ENCODE measurements at regions not wholly inside any gene's neighbourhood (a gene's known extent, or its start where the extent isn't known, plus 50 kb on each side); places are given as distances from the start of the nearest gene placed in this dataset.

DNA sequence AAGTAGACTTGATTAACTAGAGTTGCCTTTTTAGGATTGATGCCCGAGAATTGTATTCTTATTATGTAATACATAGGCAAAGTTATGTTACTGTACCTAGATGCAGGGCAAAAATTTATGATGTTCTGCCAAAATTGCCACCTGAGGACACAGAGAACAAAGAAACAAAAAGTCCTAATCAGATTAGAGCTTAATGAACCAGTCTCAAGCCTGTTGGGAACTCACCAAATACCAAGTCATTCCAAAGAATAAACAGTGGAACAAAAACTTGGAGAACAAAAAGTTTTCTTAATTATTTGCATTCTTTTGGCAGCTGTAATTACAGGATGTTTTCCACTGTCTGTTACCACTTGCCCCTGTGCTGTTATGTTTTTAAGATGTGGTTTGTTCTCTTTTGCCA is 154.7 kb upstream of the SGK1 start:
- DNase-seq: no peak

DNA sequence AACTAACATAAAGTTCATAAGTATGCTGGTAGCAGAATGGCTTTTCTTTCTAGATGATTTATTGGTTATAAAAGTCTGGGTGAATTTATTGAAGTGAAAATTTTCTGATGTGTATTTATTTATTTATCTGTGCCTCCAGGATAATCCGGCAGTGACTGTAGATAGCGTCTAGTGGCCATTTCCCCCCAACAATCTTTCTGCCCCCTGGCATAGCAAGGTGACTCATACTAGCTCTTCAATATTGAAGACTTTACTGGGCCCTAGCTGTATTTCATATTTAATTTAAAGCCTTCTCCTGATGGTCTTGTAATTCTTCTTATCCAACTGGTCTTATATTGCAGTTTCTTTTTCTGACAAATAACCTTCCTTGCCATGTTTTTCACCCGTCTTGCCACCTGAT is 154.1 kb upstream of the SGK1 start:
- no peak for DNase-seq

DNA sequence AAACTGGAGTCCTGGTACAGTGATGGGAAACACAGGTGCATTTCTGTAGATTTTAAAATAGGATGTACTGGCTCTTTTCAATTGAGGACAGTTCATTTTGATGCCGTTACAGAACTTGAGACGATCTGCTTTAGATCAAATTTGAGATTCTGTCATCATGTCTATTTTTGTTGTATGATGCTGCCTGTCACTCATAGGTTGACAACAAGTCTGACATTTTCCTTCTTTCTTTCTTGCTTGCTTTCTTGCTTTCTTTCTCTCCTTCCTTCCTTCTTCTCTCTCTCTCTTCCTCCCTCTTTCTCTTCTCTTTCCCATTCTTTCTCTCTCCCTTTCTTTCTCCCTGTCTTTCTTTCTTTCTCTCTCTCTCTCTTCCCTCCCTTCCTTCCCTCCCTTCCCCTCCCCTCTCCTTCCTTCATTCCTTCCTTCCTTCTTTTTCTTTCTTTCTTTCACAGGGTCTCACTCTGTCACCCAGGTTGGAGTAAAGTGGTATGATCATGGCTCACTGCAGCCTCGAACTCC is 152.6 kb upstream of the SGK1 start:
- DNase-seq: no peak

DNA sequence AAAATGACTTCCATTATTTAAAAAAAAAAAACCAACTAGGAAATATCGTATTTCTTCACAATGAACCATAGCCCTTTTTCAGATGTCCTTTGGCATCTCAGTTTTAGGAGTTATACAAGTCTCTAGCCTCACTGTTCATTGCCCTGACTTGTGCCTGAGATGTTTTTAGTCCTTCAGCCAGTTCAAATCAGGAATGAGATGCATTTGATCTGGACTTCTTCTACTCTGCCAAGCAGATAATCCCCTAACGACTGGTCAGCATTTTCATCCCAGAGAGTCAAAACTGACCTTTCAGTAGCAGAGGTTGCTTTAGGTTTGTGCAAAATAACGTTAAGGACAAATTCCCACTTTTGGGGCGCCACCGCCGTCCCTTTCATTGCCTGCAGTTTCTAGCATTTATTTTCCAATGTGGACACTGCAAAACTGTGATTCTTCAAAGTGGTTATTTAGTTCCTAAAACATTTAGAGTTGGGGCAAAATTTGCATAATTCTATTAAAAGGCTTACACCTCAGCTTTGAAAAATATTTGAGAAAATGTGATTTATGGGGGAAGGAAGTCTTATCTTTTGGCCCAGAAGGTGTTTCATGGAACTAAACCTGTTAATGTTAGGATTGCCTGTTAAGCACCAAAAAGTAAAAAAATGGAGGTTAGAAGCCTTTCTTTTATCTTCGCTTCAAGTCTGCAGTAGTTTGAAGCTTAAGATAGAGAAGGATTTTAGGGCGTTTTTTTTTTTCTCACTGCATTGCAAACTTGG is 152.0 kb upstream of the SGK1 start:
- no peak for DNase-seq

DNA sequence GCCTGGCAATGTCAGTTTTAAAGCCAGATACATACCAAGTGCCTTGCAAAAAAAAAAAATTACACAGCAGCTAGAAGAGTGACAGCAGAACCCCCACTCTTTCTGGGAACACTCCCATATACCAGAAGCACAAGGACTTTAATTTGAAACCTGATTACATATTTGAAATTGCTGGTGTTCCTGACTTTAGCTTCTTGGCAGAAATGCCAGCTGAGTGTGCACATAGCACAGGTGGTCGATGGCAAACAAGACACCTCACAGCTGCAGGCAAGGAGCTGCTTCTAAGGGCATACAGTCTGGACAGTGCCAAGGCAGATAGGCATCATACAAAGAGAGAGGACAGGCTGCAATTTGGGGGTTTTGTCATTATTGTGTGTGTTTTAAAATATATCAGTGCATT is 150.7 kb upstream of the SGK1 start:
- no peak for DNase-seq

DNA sequence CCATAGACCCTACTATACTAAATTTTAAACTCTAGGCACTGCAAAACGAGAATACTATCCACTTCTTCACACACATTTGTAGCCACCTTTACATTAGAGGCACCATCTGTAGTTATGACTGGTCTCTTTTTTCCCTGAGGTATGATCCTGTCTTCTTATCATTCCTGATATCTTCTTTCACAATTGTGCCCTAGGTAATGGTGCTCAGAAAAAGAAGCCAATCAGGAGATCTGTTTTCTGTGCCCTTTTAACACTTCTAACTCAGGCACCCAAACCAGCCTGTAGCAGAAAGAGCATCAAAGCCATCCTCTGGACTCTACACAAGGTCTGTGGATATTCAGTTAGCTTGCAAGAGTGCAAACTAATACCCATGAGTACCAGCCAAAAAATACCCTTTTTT is 149.7 kb upstream of the SGK1 start:
- no peak for DNase-seq

DNA sequence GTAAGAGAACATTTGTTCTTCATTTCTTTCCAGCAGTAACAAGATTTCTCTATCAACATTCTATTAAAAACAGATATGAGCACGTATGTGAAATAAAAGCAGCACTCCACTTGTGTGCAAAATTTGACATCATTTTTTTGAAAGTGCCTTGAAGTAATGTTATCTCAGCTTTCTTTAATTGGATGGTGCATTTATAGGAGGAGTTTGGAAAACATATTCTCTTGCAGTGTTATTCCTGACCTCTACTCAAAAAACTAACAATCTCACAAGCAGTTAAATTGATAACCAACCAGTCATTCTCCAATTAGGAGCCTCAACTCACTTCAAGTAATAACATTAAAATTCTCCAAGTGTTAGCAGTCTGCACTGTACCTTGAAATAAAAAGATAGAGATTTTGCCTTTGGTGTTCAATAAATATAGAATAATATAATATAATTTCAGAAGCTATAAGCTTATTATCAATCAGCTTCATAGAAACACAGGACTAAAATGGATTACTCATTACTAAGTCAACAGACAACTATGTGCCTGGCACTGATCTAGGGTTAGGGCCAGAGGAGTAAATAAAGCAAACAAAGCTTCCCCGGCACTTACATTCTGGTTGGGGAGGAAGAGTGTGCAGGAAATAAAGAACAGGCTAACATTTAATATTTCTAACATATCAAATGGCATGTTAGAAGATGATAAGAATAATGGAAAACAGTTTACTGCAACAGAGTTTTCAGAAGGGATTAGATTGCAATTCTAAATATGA is 149.0 kb upstream of the SGK1 start:
- no peak for DNase-seq

DNA sequence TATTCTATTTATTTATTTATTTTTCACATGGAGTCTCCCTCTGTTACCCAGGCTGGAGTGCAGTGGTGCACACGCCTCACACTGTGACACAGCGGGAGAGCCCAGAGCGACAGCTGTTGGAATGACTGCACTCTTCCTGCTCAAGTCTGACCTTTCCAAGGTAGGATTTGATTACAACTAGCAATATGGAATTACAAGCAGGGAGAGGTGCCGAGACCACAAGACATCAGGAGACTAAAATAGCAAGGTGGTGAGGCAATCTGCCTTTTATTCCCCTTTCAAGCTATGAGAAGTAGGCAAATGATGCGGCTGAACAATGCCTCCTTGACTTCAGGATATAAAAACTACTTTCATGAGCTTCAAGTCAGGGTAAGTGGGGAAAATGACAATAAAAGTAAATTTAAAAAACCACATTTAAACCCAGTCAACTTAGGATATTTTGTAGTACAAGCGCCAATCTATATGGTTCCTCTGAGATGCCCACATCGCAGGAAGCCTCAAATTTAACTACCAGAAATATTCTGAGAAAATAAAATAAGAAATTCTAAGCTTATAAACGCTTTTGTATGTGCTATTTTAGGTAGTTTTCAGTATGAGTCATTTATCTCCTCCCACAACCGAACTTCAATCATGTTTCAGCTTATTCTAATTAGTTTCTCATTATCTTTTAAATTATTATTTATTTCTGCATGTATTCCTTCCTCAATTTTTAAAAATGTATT is 146.9 kb upstream of the SGK1 start:
- DNase-seq: no peak

DNA sequence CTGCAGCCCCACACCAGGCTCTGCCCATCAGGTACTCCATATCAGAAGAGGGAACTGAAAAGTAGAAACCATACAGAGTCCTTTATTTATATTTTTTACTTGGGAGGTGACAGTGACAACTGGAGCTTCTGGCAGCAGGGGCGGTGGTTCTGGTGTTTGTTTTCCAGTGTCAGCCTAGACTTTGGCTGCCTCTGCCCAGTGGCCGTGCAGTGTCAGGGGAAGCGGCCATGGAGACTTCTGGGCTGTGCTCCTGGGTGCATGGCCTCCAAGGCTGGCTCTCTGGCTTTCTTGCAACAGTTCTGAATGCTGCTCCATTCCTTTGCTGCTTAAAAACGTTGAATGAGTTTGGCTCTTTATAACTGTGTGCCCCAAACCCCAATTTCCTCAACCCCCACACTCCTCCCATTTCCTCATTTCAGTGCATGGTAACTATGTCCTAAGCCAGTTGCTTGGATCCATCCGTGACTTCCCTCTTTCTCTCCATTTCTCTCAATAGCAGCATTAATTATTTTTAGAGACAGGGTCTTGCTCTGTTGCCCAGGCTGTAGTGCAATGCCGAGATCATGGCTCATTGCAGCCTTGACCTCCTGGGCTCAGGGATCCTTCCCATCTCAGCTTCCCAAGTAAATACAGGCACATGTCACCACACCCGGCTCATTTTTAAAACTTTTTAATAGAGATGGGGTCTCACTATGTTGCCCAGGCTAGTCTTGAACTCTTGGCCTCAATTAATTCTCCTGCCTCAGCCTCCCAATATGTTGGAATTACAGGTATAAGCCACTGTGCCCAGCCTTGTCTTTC is 141.1 kb upstream of the SGK1 start:
- DNase-seq: no peak

DNA sequence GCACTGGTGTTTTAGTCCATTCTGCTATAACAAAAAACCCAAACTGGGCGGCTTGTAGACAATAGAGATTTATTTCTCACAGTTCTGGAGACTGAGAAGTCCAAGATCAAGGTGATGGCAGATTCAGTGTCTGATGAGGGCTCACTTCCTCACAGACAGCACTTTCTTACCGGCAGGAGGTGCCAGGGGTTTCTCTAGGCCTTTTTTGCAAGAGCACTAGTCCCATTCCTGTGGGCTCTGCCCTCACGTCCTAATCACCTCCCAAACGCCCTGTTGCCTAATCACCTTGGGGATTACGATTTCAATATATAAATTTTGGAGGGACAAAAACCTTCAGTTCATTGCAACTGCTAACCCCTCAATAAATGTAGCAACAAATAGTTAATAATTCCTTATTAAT is 140.0 kb upstream of the SGK1 start:
- DNase-seq: no peak

DNA sequence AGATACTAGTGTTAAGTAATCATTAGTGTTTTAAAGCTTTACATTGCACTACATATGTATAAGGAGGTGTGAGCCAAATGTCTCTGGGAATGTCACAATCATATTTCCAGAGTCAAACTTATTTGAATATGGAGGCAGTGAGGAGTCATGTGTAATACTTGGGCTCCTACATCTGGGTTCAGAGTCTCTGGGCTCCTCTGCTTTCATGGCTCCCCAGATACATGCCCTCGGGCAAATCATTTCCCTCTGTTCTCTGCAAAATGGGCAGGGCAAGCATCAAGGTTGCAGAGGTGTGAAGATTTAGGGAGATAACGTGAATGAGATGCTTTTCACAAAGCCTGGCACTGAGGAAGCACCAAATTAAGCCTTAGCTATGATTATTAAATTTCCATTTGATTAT is 138.3 kb upstream of the SGK1 start:
- no peak for DNase-seq

DNA sequence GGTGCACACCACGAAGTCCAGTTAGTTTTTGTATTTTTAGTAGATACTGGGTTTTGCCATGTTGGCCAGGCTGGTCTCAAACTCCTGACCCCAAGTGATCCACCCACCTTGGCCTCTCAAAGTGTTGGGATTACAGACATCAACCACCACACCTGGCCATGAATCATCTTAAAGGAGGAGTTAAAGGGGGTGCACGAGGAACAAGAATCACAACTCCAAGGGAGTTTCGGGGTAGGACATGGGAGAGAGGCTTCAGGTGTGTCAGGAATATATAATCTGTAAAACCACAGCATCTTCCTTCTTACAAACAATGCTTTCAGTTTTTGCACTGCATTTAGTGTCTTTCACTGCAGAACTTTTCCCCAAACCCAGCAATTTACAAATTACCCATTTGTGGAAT is 137.4 kb upstream of the SGK1 start:
- no peak for DNase-seq

DNA sequence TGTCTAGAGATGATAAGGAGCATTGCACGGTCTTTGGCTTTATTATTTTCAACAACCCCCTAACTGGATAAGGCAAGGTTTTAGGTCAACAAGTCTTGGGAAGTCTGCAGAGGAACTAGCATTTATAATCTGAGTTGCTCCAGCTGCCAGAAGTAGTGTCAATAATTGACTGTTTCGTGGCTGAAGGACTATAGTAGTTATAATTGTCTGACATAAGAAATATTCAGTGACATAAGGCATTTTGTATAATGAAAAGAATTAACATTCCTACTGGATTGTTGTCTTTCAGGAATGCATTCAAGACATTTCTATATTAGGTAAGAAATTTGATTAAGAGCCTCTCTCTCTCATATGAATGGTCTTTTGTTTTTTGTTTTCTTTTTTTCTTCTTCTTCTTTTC is 136.9 kb upstream of the SGK1 start:
- no peak for DNase-seq

DNA sequence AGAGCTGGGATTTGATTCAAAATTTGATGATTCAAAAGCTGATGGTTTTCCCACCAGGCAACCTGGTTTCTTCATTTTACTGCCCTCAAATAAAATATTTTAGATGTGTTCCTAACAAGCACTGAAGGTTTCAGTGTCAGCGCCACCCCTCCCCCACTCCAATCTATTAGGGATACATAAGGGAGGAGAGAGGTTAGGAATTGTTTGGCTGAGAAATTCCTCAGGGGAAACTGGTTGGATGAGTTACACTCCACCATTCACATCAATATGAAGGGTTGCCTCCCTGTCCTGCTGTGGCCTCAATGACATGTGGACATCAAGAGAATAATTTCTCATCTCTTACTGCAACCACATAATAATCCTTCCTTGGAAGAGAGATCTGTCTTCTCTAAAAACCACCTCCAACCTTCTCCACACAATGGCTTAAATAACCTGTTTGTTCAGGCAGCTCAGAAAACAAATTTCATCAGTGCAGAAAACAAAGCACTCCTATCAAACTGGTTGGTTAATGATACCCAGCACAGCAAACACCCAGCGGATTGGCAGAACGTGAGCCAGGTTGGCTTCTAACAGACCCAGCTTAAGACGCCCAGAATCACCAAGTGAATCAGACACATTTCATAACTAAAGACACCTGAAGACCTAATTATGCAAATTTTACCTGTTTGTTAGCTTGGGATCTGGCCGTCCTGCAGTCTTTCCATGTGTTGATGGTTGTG is 136.0 kb upstream of the SGK1 start:
- DNase-seq: no peak

DNA sequence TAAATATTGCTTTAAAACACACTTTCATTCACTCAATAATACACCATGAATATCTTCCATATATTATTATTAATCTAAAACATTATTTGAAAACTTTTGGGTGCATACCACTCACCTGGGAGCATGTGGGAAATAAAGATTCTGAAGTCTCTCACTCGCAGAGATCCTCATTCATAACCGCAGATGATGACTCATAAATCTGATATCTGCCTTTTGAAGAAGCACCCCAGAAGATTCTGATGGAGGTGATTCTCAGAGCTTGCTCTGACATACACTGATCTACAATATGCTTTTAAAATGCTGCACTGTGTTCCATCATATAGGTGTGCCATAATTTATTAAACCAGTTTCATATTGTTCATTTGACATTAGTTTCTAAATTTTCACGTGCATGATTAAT is 135.0 kb upstream of the SGK1 start:
- DNase-seq: no peak

DNA sequence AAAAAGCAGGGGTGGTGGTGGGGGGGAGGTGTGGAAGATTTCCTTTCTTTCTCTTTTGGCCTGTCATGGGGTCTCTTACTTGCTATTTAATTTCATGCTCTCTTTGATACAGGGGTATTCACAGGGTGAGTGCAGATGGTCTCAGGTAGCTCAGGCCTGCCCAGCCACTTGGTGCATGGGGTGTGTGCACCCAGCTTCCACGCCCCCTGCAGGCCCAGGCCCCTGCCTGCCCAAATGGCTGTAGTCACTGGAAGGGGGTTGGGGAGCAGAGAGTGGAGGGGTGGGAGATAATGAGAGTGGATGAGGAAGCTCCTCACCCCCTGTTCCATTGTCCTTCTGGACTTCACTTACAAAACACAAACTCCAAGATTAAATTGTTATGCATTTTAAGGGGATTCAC is 133.6 kb upstream of the SGK1 start:
- no peak for DNase-seq

DNA sequence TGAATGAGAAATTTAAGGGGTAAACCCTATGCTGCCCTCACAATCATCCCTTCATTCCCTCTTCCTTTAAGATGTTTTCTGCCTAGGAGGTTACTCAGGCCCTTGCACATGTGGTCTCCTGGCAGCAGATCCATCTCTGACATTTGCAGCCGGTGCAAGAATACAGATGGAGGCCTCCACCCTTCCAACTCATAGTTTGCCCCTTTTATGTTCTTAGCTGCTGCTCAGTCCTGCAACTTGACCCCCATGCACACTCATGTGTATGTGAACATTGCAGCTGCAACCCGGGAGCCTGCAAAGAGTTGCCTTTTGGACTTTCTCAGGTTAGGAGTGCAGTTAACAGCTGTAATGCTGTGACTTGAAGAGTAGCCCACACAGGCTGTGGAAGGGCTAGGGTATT is 131.9 kb upstream of the SGK1 start:
- no peak for DNase-seq

DNA sequence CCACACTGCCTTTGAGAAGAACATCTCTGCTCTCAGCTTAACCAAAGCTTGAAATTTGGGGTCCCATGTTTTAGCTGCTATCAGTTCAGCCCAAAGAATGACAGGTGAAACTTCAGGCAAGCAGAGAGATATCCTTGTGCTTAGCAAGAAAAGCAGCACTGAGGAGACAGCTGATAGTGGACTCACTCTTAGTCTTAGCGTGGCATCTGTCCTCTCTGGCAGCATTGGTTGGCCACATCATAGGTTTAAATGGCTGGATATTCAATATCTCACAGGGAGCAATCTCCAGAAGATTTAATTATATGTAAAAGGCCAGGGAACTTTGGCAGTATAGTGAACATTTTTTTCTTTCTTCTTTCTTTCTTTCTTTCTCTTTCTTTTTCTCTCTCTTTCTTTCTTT is 131.1 kb upstream of the SGK1 start:
- DNase-seq: no peak

DNA sequence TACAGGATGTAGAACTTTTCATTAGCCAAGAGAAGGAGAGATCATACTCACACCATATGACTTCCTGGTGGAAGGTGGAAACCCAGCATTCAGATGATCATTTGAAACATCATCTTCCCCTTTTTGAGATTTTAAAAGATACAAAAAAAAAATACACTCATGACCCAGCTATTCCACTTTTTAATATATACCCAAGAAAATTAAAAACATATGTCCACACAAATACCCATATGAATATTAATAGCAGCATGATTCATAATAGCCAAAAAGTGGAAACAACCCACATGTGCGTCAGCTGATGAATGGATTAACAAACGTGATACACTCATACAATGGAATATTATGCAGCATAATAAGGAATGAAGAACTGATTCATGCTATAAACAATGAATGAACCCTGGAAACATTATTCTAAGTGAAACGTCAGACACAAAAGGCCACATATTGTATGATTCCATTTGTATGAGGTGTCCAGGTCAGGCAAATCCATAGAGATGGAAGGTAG is 130.0 kb upstream of the SGK1 start:
- DNase-seq: no peak

DNA sequence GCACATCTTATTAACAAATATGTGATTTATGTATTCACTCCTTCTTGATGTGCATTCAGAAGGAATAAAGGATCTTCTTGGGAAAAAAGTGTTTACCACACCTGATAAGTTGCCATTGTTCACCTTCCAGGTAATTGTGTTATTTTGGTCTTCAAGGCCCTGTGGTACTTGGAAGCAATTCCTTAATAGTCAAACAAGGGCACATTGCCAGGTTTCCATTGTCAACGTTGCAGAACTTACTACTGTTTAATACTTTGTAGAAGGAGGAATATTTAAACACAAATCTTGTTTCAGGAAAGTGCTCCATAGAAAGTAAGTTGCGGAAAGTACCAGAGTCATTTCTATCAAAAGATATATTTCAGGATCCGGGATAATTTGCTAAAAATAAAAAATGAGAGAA is 129.5 kb upstream of the SGK1 start:
- no peak for DNase-seq

DNA sequence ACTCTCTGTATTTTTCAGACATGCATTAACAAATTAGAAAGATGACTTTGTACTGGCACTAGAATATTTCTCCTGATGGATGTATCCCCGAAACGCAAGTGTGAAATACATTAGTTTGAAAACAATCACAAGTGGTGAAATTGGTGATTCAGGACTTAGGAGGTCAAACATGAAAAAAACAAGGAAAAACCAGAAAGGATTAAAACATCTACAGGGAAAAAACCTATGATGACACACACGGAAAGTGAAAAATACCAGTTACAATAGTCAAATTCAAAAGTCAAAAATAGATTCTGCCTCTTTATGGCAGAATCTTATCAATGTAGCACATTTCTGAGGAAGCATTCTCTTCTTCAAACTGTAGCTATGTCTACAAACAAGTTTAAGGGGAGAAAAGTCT is 129.0 kb upstream of the SGK1 start:
- DNase-seq: no peak

DNA sequence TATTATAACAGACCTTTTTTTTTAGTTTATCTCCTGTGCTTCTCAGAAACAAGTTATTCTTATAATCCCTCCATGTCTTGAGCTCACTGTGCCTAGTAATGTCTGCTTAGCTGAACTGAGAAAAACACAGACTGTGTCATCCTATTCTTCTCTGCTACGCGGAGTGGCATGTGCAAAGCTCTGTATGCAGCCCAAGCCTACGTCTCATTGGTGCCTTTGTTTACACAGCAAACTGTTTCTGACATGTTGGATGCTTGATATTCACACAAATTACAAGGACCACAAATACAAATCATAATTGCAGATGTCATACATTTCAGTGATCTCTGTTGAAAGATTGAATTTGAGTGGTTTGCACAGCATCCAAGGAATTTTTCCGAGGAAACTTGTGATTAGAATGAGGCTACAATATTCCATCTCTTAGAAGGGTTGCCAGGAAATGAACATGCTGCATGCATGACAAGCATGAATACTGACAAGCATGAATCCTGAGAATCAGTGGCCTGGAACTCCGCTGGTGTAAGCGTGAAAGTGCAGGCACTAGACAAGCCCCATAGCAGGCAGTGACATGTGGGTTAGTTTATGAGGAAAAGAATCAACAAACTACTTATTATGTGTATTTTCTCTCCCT is 128.4 kb upstream of the SGK1 start:
- peak; percentile 70 for DNase-seq

All from midbrain (tissue), 1 donor.